Gastroesophageal sphincter (tissue), 4 donors: ENCODE measurements at regions not wholly inside any gene's neighbourhood (a gene's known extent, or its start where the extent isn't known, plus 50 kb on each side); places are given as distances from the start of the nearest gene placed in this dataset.
"Not testable (repeated sequence)": the region's sequence is repeated elsewhere in the genome, so short reads cannot be mapped to it uniquely, and the experiment has no call there.

Experiments used
- ATAC-seq: fragments of 150-250 bp; one replicate; pipeline ENCODE4 v1.9.1; 2016; ENCODE audit warnings: mild to moderate bottlenecking, moderate library complexity
- H3K27ac ChIP-seq, 4 donors: fragments of 200-600 bp; sonication (generic) in 3 of 4; 1 replicate in 3 of 4; 2 replicates in 1 of 4; pipeline ENCODE4 v1.5.1; 2016 to 2019
- H3K27me3 ChIP-seq: fragments of 200-600 bp; sonication (generic); one replicate; pipeline ENCODE4 v1.5.1; 2019
- H3K36me3 ChIP-seq, 2 donors: fragments of 200-600 bp; sonication (generic); one replicate each; pipeline ENCODE4 v1.5.1; 2019; ENCODE audit warnings: control low read depth in 1 of 2
- H3K4me1 ChIP-seq, 3 donors: fragments of 200-600 bp; sonication (generic); 1 replicate in 2 of 3; 2 replicates in 1 of 3; pipeline ENCODE4 v1.5.1; 2016 to 2019; ENCODE audit warnings: control low read depth in 2 of 3
- H3K4me3 ChIP-seq, 2 donors: fragments of 200-600 bp; sonication (generic); one replicate each; pipeline ENCODE4 v1.5.1; 2019; ENCODE audit warnings: mild to moderate bottlenecking in 1 of 2, moderate library complexity in 1 of 2
- H3K9me3 ChIP-seq, 3 donors: fragments of 200-600 bp; sonication (generic); one replicate each; pipeline ENCODE4 v1.5.1; 2017 to 2019; ENCODE audit warnings: control low read depth in 2 of 3
- CTCF ChIP-seq, 4 experiments: fragments of 200-600 bp in 2 of 4; fragments of 450-650 bp in 2 of 4; sonication (generic) in 1 of 4; IDR thresholded peaks; one replicate each; pipeline ENCODE4 v1.5.1; 2017 to 2019; ENCODE audit warnings: antibody characterized with exemption in 4 of 4, mild to moderate bottlenecking in 2 of 4, moderate library complexity in 2 of 4
- EP300 ChIP-seq: sonication (generic); formaldehyde crosslinking; IDR thresholded peaks from one replicate; pipeline ENCODE4 v1.6.1; 2017; ENCODE audit warnings: antibody characterized with exemption, mild to moderate bottlenecking
- POLR2A ChIP-seq, 2 donors: fragments of 450-650 bp; IDR thresholded peaks; one replicate each; pipeline ENCODE4 v1.6.1; 2017; ENCODE audit warnings: antibody characterized with exemption in 2 of 2, mild to moderate bottlenecking in 2 of 2, moderate library complexity in 1 of 2
- POLR2AphosphoS5 ChIP-seq: sonication (generic); formaldehyde crosslinking; IDR thresholded peaks from one replicate; pipeline ENCODE4 v1.6.1; 2017; ENCODE audit warnings: antibody characterized with exemption
- WGBS, 2 donors: methylation state at CpG; one replicate each; pipeline ENCODE4 v1.1.5; 2018; ENCODE audit warnings: low coverage in 1 of 2; 5-methylcytosine and 5-hydroxymethylcytosine counted together

GRCh38 chr14:83004456-83005006 lies 1470.9 kb upstream of the SEL1L start:
- no peaks in the 10 kb centered on the region for H3K4me1 ChIP-seq
- no peak overlapping the region for H3K4me3 ChIP-seq
- H3K9me3 ChIP-seq, result peaks cover 0 to 13% (median 0%) of the 10 kb centered on the region in 3 donors
- H3K27ac ChIP-seq, result no peak overlapping the region
- TF ChIP-seq POLR2AphosphoS5 (no peak), POLR2A (IDR thresholded peaks at IDR 0.05) (no peak), EP300 (no peak), CTCF (IDR thresholded peaks at IDR 0.05) (no peak)
- no peak for ATAC-seq
- WGBS, 2 donors, result 52 to 76% methylated on average over 2 of the region's 2 CpGs
- no peaks in the 10 kb centered on the region for H3K27me3 ChIP-seq
- H3K36me3 ChIP-seq, result no peaks in the 10 kb centered on the region

GRCh38 chr14:83006121-83006670 lies 1472.5 kb upstream of the SEL1L start:
- Histone ChIP-seq H3K9me3 (peaks cover 0 to 15% (median 0%) of the 10 kb centered on the region in 3 donors), H3K27ac (no peak overlapping the region), H3K27me3 (no peaks in the 10 kb centered on the region), H3K4me1 (no peaks in the 10 kb centered on the region), H3K36me3 (no peaks in the 10 kb centered on the region), H3K4me3 (no peak overlapping the region)
- TF ChIP-seq POLR2AphosphoS5, result no peak
- no peak for TF ChIP-seq EP300
- TF ChIP-seq CTCF (IDR thresholded peaks at IDR 0.05), result no peak
- ATAC-seq, result no peak
- 40 to 50% methylated on average over 1 of the region's 1 CpG for WGBS, 2 donors

GRCh38 chr14:83007052-83007451 lies 1473.4 kb upstream of the SEL1L start:
- not testable (repeated sequence) for H3K27ac ChIP-seq, ATAC-seq, H3K4me1 ChIP-seq, H3K27me3 ChIP-seq, H3K4me3 ChIP-seq, H3K36me3 ChIP-seq
- peaks cover 0 to 15% (median 0%) of the 10 kb centered on the region in 3 donors for H3K9me3 ChIP-seq
- 97% methylated on average over 7 of the region's 7 CpGs; no CpG with 5 or more reads in 1 of the 2 donors for WGBS, 2 donors

GRCh38 chr14:83007641-83008225 lies 1474.1 kb upstream of the SEL1L start:
- WGBS, 2 donors, result 73 to 82% methylated on average over 1 of the region's 1 CpG
- no peaks in the 10 kb centered on the region for H3K27me3 ChIP-seq
- TF ChIP-seq POLR2AphosphoS5, result no peak
- no peak for TF ChIP-seq POLR2A (IDR thresholded peaks at IDR 0.05)
- no peak for TF ChIP-seq EP300
- no peak for TF ChIP-seq CTCF (IDR thresholded peaks at IDR 0.05)
- H3K36me3 ChIP-seq, result no peaks in the 10 kb centered on the region
- H3K4me3 ChIP-seq, result no peak overlapping the region
- no peak overlapping the region for H3K27ac ChIP-seq
- no peaks in the 10 kb centered on the region for H3K4me1 ChIP-seq
- ATAC-seq, result no peak
- peaks cover 0 to 15% (median 0%) of the 10 kb centered on the region in 3 donors for H3K9me3 ChIP-seq

GRCh38 chr14:83017296-83017695 lies 1483.6 kb upstream of the SEL1L start:
- Histone ChIP-seq H3K27ac (no peak overlapping the region), H3K9me3 (no peaks in the 10 kb centered on the region), H3K36me3 (no peaks in the 10 kb centered on the region), H3K4me1 (no peaks in the 10 kb centered on the region), H3K4me3 (no peak overlapping the region), H3K27me3 (no peaks in the 10 kb centered on the region)
- no peak for TF ChIP-seq POLR2AphosphoS5
- no peak for TF ChIP-seq CTCF (IDR thresholded peaks at IDR 0.05)
- no peak for TF ChIP-seq POLR2A (IDR thresholded peaks at IDR 0.05)
- ATAC-seq, result no peak
- WGBS, 2 donors, result 70 to 75% methylated on average over 5 of the region's 5 CpGs
